Endothelial cell of umbilical vein (primary cell): ENCODE measurements at regions not wholly inside any gene's neighbourhood (a gene's known extent, or its start where the extent isn't known, plus 50 kb on each side); places are given as distances from the start of the nearest gene placed in this dataset.

ENCODE experiments used
- BruUV-seq: library from RNA; stranded (reverse); fragments of 400-500 nt; replicated peaks from 2 replicates; lab custom pipeline; 2021; lab: Mats Ljungman, UMichigan
- CTCF ChIA-PET: fragments of 300-600, 350-600 bp; sonication (Branson Sonifier 250); formaldehyde crosslinking; loops from one replicate; lab custom pipeline; 2021; ENCODE audit warnings: antibody characterized with exemption, inconsistent platforms; lab: Charles Lee
- POLR2A ChIA-PET: fragments of 300-600, 350-600 bp; sonication (Branson Sonifier 250); formaldehyde crosslinking; loops from one replicate; lab custom pipeline; 2021; ENCODE audit warnings: antibody characterized with exemption, inconsistent platforms; lab: Charles Lee
- DNase-seq: peaks from one replicate; pipeline ENCODE4 v3.0.0-alpha.2; 2011; ENCODE audit warnings: low read depth, low spot score
- FAIRE-seq: peaks from 2 replicates; lab custom pipeline; 2011; peaks lifted over from hg19 to GRCh38; lab: Jason Lieb, UNC
- H2AFZ ChIP-seq: 2 replicates; pipeline ENCODE4 v1.6.0; 2012; ENCODE audit warnings: low read depth, low read length, control low read depth, inconsistent platforms
- H3K27ac ChIP-seq: 2 replicates; pipeline ENCODE4 v1.5.1; 2011; ENCODE audit warnings: low read depth, mild to moderate bottlenecking, control low read depth, low read length, moderate library complexity; ENCODE audit not compliant: insufficient read depth
- H3K27me3 ChIP-seq, 2 experiments: 2 replicates each; pipeline versions ENCODE4 v1.6.0 to v1.6.1; 2011; ENCODE audit warnings: low read length in 2 of 2, mixed read lengths in 1 of 2; ENCODE audit not compliant: control insufficient read depth in 2 of 2, insufficient read depth in 2 of 2
- H3K36me3 ChIP-seq, 2 experiments: 2 replicates in 1 of 2; 3 replicates in 1 of 2; pipeline ENCODE4 v1.5.1; 2011; ENCODE audit warnings: low read length in 2 of 2, mild to moderate bottlenecking in 1 of 2, moderate library complexity in 1 of 2; ENCODE audit not compliant: control insufficient read depth in 2 of 2, insufficient read depth in 2 of 2; ENCODE audit errors: extremely low read depth in 1 of 2
- H3K4me1 ChIP-seq: 3 replicates; pipeline ENCODE4 v1.5.1; 2011; ENCODE audit warnings: mild to moderate bottlenecking, low read length; ENCODE audit not compliant: control insufficient read depth, insufficient read depth; ENCODE audit errors: extremely low read depth
- H3K4me2 ChIP-seq: 2 replicates; pipeline ENCODE4 v1.6.1; 2011; ENCODE audit warnings: low read length, control low read depth, mixed read lengths; ENCODE audit not compliant: insufficient read depth
- H3K4me3 ChIP-seq, 3 experiments: fragments of 200-600 bp in 1 of 3; sonication (generic), shearing (Covaris generic) in 1 of 3; replicated peaks in 1 of 3; 2 replicates each; pipeline ENCODE4 v1.5.1; 2011 to 2016; ENCODE audit warnings: control low read depth in 3 of 3, low read length in 3 of 3, mild to moderate bottlenecking in 2 of 3, inconsistent platforms in 1 of 3, low read depth in 1 of 3, moderate library complexity in 1 of 3; ENCODE audit not compliant: insufficient read depth in 1 of 3
- H3K79me2 ChIP-seq: 2 replicates; pipeline ENCODE4 v1.6.0; 2012; ENCODE audit warnings: low read length, inconsistent platforms; ENCODE audit not compliant: control insufficient read depth, insufficient read depth
- H3K9ac ChIP-seq: replicated peaks from 2 replicates; pipeline ENCODE3; 2011; ENCODE audit warnings: low read length, control low read depth; ENCODE audit not compliant: insufficient read depth; ENCODE audit errors: extremely low read depth
- H3K9me1 ChIP-seq: replicated peaks from 3 replicates; pipeline ENCODE4 v1.6.0; 2011; ENCODE audit warnings: mild to moderate bottlenecking, low read length; ENCODE audit not compliant: control insufficient read depth, insufficient read depth; ENCODE audit errors: extremely low read depth
- H3K9me3 ChIP-seq: replicated peaks from 2 replicates; pipeline ENCODE4 v1.5.1; 2012; ENCODE audit warnings: low read length, inconsistent platforms; ENCODE audit not compliant: control insufficient read depth, insufficient read depth
- H4K20me1 ChIP-seq: replicated peaks from 2 replicates; pipeline ENCODE3; 2011; ENCODE audit warnings: mild to moderate bottlenecking, low read length; ENCODE audit not compliant: control insufficient read depth, insufficient read depth; ENCODE audit errors: extremely low read depth
- CTCF ChIP-seq, 2 donors: IDR thresholded peaks; 1 replicate in 1 of 2; 2 replicates in 1 of 2; pipeline ENCODE4 v1.5.1; 2011; ENCODE audit warnings: low read length in 2 of 2, mild to moderate bottlenecking in 2 of 2, moderate library complexity in 2 of 2, control low read depth in 1 of 2, inconsistent platforms in 1 of 2, low read depth in 1 of 2; ENCODE audit not compliant: insufficient read depth in 1 of 2; ENCODE audit errors: extremely low read depth in 1 of 2
- EZH2 ChIP-seq: IDR thresholded peaks from 2 replicates; pipeline ENCODE4 v1.6.1; 2012; ENCODE audit warnings: borderline replicate concordance, low read depth, mild to moderate bottlenecking, moderate library complexity, low read length, inconsistent platforms; ENCODE audit not compliant: severe bottlenecking
- FOS ChIP-seq: IDR thresholded peaks from 2 replicates; pipeline ENCODE4 v1.6.1; 2011; ENCODE audit warnings: mild to moderate bottlenecking, low read length, moderate library complexity, borderline replicate concordance; ENCODE audit not compliant: insufficient read depth
- GATA2 ChIP-seq: IDR thresholded peaks from 2 replicates; pipeline ENCODE4 v1.7.0; 2011; ENCODE audit warnings: low read depth, mild to moderate bottlenecking, moderate library complexity, mixed read lengths, low read length; ENCODE audit not compliant: insufficient read length, insufficient read depth
- MAX ChIP-seq: IDR thresholded peaks from 2 replicates; pipeline ENCODE4 v1.6.1; 2011; ENCODE audit not compliant: insufficient read depth, insufficient read length
- MYC ChIP-seq: IDR thresholded peaks from one replicate; pipeline ENCODE4 v1.6.1; 2011; ENCODE audit warnings: mild to moderate bottlenecking, low read depth, low read length
- POLR2A ChIP-seq: IDR thresholded peaks from 2 replicates; pipeline ENCODE4 v1.6.1; 2012; ENCODE audit warnings: low read depth, mild to moderate bottlenecking, control low read depth, low read length
- POLR2AphosphoS5 ChIP-seq: IDR thresholded peaks from 2 replicates; pipeline ENCODE4 v1.6.1; 2012; ENCODE audit warnings: low read depth, mild to moderate bottlenecking, control low read depth, low read length, moderate library complexity; ENCODE audit not compliant: insufficient read depth
- dilution Hi-C: fragments of 300-500 bp; cut with MboI; formaldehyde crosslinking; loops from one replicate; pipeline ENCODE4 v1.15.0; 2019; ENCODE audit warnings: low sequenced_read_pairs; ENCODE audit not compliant: extremely low pct_ligation_motif_present
- intact Hi-C: fragments of 100-400 bp; cut with micrococcal nuclease; formaldehyde crosslinking; loops from one replicate; pipeline ENCODE4 v1.10.0; 2022

GRCh38 chr22:49099089-49099488, 728.6 kb downstream of the BRD1 start:
- Histone ChIP-seq H3K4me1 (no peaks in the 10 kb centered on the region), H3K4me3 (no peak overlapping the region), H3K36me3 (no peaks in the 10 kb centered on the region), H3K9ac (no peak overlapping the region), H3K4me2 (no peak overlapping the region), H3K27me3 (no peaks in the 10 kb centered on the region), H3K9me1 (no peaks in the 10 kb centered on the region), H3K27ac (no peak overlapping the region), H3K9me3 (peaks cover 5% of the 10 kb centered on the region), H4K20me1 (no peaks in the 10 kb centered on the region), H2AFZ (no peak overlapping the region), H3K79me2 (no peaks in the 10 kb centered on the region)
- POLR2A ChIA-PET = no interaction called here
- no peak for TF ChIP-seq FOS
- no peak for TF ChIP-seq POLR2AphosphoS5
- no peak for TF ChIP-seq CTCF (IDR thresholded peaks at IDR 0.05; ENCODE audit: extremely low read depth in 1 of 2, insufficient read depth in 1 of 2, low read depth in 1 of 2, low read length in 2 of 2)
- no peak for TF ChIP-seq POLR2A
- TF ChIP-seq MAX = no peak
- TF ChIP-seq EZH2 = no peak
- FAIRE-seq (no peak), DNase-seq (no peak)
- dilution Hi-C loops = no loop called here
- no TSS peak for BruUV-seq
- CTCF ChIA-PET = no interaction called here
- intact Hi-C loops = no loop called here

- dilution Hi-C loops = no loop called here
Observed at GRCh38 chr22:49097966-49098365, 729.7 kb downstream of the BRD1 start.

More at GRCh38 chr22:49097966-49098365, 729.7 kb downstream of the BRD1 start:
- H3K36me3 ChIP-seq = no peaks in the 10 kb centered on the region
- no peaks in the 10 kb centered on the region for H3K9me1 ChIP-seq
- no peaks in the 10 kb centered on the region for H4K20me1 ChIP-seq
- no peak for FAIRE-seq
- POLR2A ChIA-PET = no interaction called here
- H3K27me3 ChIP-seq = no peaks in the 10 kb centered on the region
- H3K4me1 ChIP-seq = no peaks in the 10 kb centered on the region
- peaks cover 5% of the 10 kb centered on the region for H3K9me3 ChIP-seq
- no peak overlapping the region for H3K9ac ChIP-seq
- no TSS peak for BruUV-seq
- H3K79me2 ChIP-seq = no peaks in the 10 kb centered on the region
- H2AFZ ChIP-seq = no peak overlapping the region
- no peak overlapping the region for H3K27ac ChIP-seq
- H3K4me2 ChIP-seq = no peak overlapping the region
- CTCF ChIA-PET = no interaction called here
- TF ChIP-seq GATA2 = no peak
- TF ChIP-seq MYC = no peak
- TF ChIP-seq POLR2A = no peak
- intact Hi-C loops = no loop called here
- no peak for DNase-seq
- no peak overlapping the region for H3K4me3 ChIP-seq
